ENCODE measurements at regions not wholly inside any gene's neighbourhood (a gene's known extent, or its start where the extent isn't known, plus 50 kb on each side); places are given as distances from the start of the nearest gene placed in this dataset.

GRCh38 chr15:35764661-35765519, 218.9 kb upstream of the DPH6 start:
- Mint-ChIP-seq H3K9me3 (ENCODE audit: unreplicated experiment) (no peaks in the 10 kb centered on the region), H3K4me3 (ENCODE audit: unreplicated experiment) (no peak overlapping the region), H3K27me3 (ENCODE audit: insufficient read depth, unreplicated experiment) (no peaks in the 10 kb centered on the region)

DNA sequence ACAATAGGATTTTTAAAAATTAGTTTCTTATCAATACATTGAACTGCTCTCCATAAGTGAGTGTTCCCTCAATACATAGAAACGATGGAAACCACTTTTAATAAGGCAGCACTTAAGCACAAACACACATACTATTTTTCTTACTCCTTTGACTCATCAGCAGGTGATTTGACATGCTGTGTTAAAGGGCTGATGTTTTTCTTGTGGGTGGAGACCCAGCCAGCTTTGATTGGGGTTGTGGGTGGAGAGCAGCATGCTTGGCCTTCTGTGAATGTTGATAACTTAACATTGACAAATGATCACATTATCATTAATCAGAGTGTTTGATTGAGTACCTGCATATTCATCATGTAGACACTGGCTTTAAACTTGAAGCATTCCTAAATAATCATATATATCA, 223.0 kb upstream of the DPH6 start:
- intact Hi-C loops (cut with micrococcal nuclease): no loop called here
- Mint-ChIP-seq H3K4me3 (ENCODE audit: unreplicated experiment) (no peak overlapping the region), H3K4me1 (ENCODE audit: insufficient read depth, unreplicated experiment) (peaks cover 6% of the 10 kb centered on the region), H3K9me3 (ENCODE audit: unreplicated experiment) (no peaks in the 10 kb centered on the region), H3K36me3 (ENCODE audit: insufficient read depth, unreplicated experiment) (no peaks in the 10 kb centered on the region), H3K27ac (ENCODE audit: low read depth, unreplicated experiment) (no peak overlapping the region), H3K27me3 (ENCODE audit: insufficient read depth, unreplicated experiment) (no peaks in the 10 kb centered on the region)
- no TSS peak for BruUV-seq (replicated peaks)
- ChIA-PET CTCF (interaction anchor here (0.6 to 1.7 kb wide), 5 partner anchors 17 to 807 kb away, joined by 3 to 5 read pairs (median 3); no protein-coding TSS in a partner anchor), POLR2A (interaction anchor here (1.0 kb wide), 1 partner anchor 10 kb away, joined by 3 read pairs; no protein-coding TSS in a partner anchor)
- TF ChIP-seq, protein P1, sequence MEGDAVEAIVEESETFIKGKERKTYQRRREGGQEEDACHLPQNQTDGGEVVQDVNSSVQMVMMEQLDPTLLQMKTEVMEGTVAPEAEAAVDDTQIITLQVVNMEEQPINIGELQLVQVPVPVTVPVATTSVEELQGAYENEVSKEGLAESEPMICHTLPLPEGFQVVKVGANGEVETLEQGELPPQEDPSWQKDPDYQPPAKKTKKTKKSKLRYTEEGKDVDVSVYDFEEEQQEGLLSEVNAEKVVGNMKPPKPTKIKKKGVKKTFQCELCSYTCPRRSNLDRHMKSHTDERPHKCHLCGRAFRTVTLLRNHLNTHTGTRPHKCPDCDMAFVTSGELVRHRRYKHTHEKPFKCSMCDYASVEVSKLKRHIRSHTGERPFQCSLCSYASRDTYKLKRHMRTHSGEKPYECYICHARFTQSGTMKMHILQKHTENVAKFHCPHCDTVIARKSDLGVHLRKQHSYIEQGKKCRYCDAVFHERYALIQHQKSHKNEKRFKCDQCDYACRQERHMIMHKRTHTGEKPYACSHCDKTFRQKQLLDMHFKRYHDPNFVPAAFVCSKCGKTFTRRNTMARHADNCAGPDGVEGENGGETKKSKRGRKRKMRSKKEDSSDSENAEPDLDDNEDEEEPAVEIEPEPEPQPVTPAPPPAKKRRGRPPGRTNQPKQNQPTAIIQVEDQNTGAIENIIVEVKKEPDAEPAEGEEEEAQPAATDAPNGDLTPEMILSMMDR (IDR thresholded peaks at IDR 0.05; ENCODE audit: unreplicated experiment): no peak
- DNase-seq (ENCODE audit: unreplicated experiment): no peak

More at GRCh38 chr15:35764661-35765519, 218.9 kb upstream of the DPH6 start:
- intact Hi-C loops (cut with micrococcal nuclease): no loop called here
- POLR2A ChIA-PET: interaction anchor here (0.7 kb wide), 1 partner anchor 30 kb away, joined by 4 read pairs; no protein-coding TSS in a partner anchor
- TF ChIP-seq, protein P1 (IDR thresholded peaks at IDR 0.05; ENCODE audit: unreplicated experiment): no peak
- no peak overlapping the region for H3K27ac Mint-ChIP-seq (ENCODE audit: low read depth, unreplicated experiment)
- DNase-seq (ENCODE audit: unreplicated experiment): no peak
- BruUV-seq (replicated peaks): no TSS peak
- CTCF ChIA-PET: interaction anchor here (6.2 kb wide), 1 partner anchor 13 kb away, joined by 39 read pairs; no protein-coding TSS in a partner anchor
- no peaks in the 10 kb centered on the region for H3K4me1 Mint-ChIP-seq (ENCODE audit: insufficient read depth, unreplicated experiment)
- H3K36me3 Mint-ChIP-seq (ENCODE audit: insufficient read depth, unreplicated experiment): no peaks in the 10 kb centered on the region

GRCh38 chr15:35769656-35770055, 223.7 kb upstream of the DPH6 start:
- H3K4me3 Mint-ChIP-seq (ENCODE audit: unreplicated experiment): no peak overlapping the region
- H3K27ac Mint-ChIP-seq (ENCODE audit: low read depth, unreplicated experiment): no peak overlapping the region
- H3K4me1 Mint-ChIP-seq (ENCODE audit: insufficient read depth, unreplicated experiment): peaks cover 6% of the 10 kb centered on the region
- ChIA-PET POLR2A (interaction anchor here (0.6 to 1.0 kb wide), 2 partner anchors 10 to 32 kb away, joined by 3 read pairs; no protein-coding TSS in a partner anchor), CTCF (interaction anchor here (0.6 to 1.7 kb wide), 5 partner anchors 17 to 807 kb away, joined by 3 to 5 read pairs (median 3); no protein-coding TSS in a partner anchor)
- H3K9me3 Mint-ChIP-seq (ENCODE audit: unreplicated experiment): no peaks in the 10 kb centered on the region
- DNase-seq (ENCODE audit: unreplicated experiment): no peak
- TF ChIP-seq, protein P1 (IDR thresholded peaks at IDR 0.05; ENCODE audit: unreplicated experiment): no peak
- no TSS peak for BruUV-seq (replicated peaks)
- H3K36me3 Mint-ChIP-seq (ENCODE audit: insufficient read depth, unreplicated experiment): no peaks in the 10 kb centered on the region
- no peaks in the 10 kb centered on the region for H3K27me3 Mint-ChIP-seq (ENCODE audit: insufficient read depth, unreplicated experiment)
- intact Hi-C loops (cut with micrococcal nuclease): no loop called here

- H3K27ac Mint-ChIP-seq (ENCODE audit: low read depth, unreplicated experiment): no peak overlapping the region
- H3K4me3 Mint-ChIP-seq (ENCODE audit: unreplicated experiment): no peak overlapping the region
- no TSS peak for BruUV-seq (replicated peaks)
- DNase-seq (ENCODE audit: unreplicated experiment): no peak
- H3K27me3 Mint-ChIP-seq (ENCODE audit: insufficient read depth, unreplicated experiment): no peaks in the 10 kb centered on the region
- intact Hi-C loops (cut with micrococcal nuclease): no loop called here
- POLR2A ChIA-PET: no interaction called here
- CTCF ChIA-PET: interaction anchor here (0.7 to 1.3 kb wide), 2 partner anchors 20 to 120 kb away, joined by 4 to 7 read pairs; no protein-coding TSS in a partner anchor
- no peaks in the 10 kb centered on the region for H3K9me3 Mint-ChIP-seq (ENCODE audit: unreplicated experiment)
- peaks cover 6% of the 10 kb centered on the region for H3K4me1 Mint-ChIP-seq (ENCODE audit: insufficient read depth, unreplicated experiment)
- TF ChIP-seq, protein P1 (IDR thresholded peaks at IDR 0.05; ENCODE audit: unreplicated experiment): no peak
- no peaks in the 10 kb centered on the region for H3K36me3 Mint-ChIP-seq (ENCODE audit: insufficient read depth, unreplicated experiment)
Measured at GRCh38 chr15:35771746-35772442, 225.9 kb upstream of the DPH6 start.

All from MCF 10A (cell line).